SU-DHL-6 (cell line): ENCODE measurements at regions not wholly inside any gene's neighbourhood (a gene's known extent, or its start where the extent isn't known, plus 50 kb on each side); places are given as distances from the start of the nearest gene placed in this dataset.

Experiments used
- H2AFZ ChIP-seq: fragments of 200-600 bp; sonication (generic); 2 replicates; pipeline ENCODE4 v1.6.1; 2014; ENCODE audit warnings: low read depth, mild to moderate bottlenecking, moderate library complexity, mixed read lengths, antibody characterized with exemption, low read length; ENCODE audit not compliant: severe bottlenecking
- H3F3A ChIP-seq: fragments of 200-600 bp; shearing (Covaris generic); 2 replicates; pipeline ENCODE4 v1.6.0; 2016; ENCODE audit warnings: antibody characterized with exemption, mild to moderate bottlenecking; ENCODE audit not compliant: insufficient read depth
- H3K27ac ChIP-seq: fragments of 200-600 bp; sonication (generic); 2 replicates; pipeline ENCODE4 v1.5.1; 2016; ENCODE audit warnings: low read depth, mild to moderate bottlenecking, low read length, moderate library complexity, mixed read lengths
- H3K27me3 ChIP-seq: fragments of 200-600 bp; sonication (generic), shearing (Covaris generic); 2 replicates; pipeline ENCODE4 v1.6.0; 2014; ENCODE audit warnings: mild to moderate bottlenecking, low read length
- H3K36me3 ChIP-seq: fragments of 200-600 bp; sonication (generic); 2 replicates; pipeline ENCODE4 v1.6.1; 2014; ENCODE audit warnings: mild to moderate bottlenecking, low read length, mixed read lengths
- H3K4me2 ChIP-seq: fragments of 300-600, 200-600 bp; shearing (Covaris generic), sonication (generic); 2 replicates; pipeline ENCODE4 v1.6.0; 2014; ENCODE audit warnings: low read length, low read depth, mild to moderate bottlenecking; ENCODE audit not compliant: poor library complexity, severe bottlenecking
- H3K4me3 ChIP-seq: fragments of 200-600 bp; sonication (generic); 2 replicates; pipeline ENCODE4 v1.5.1; 2014; ENCODE audit warnings: antibody characterized with exemption, low read length, mild to moderate bottlenecking, mixed read lengths; ENCODE audit not compliant: insufficient read depth, poor library complexity, severe bottlenecking
- H3K79me2 ChIP-seq: fragments of 200-600 bp; sonication (generic); 2 replicates; pipeline ENCODE4 v1.6.1; 2014; ENCODE audit warnings: mild to moderate bottlenecking, low read length, moderate library complexity; ENCODE audit not compliant: insufficient read depth
- H3K9ac ChIP-seq: fragments of 200-600 bp; sonication (generic); 2 replicates; pipeline ENCODE4 v1.7.0; 2014; ENCODE audit warnings: mild to moderate bottlenecking, low read length
- H3K9me2 ChIP-seq: fragments of 200-600 bp; sonication (generic); replicated peaks from 2 replicates; pipeline ENCODE4 v1.6.1; 2014; ENCODE audit warnings: low read length; ENCODE audit not compliant: insufficient read depth
- H3K9me3 ChIP-seq: fragments of 200-600 bp; sonication (generic); 2 replicates; pipeline ENCODE4 v1.6.1; 2014; ENCODE audit warnings: low read length, mixed read lengths; ENCODE audit not compliant: insufficient read depth
- H4K20me1 ChIP-seq: fragments of 200-600 bp; sonication (generic); 2 replicates; pipeline ENCODE4 v1.6.1; 2014; ENCODE audit warnings: low read depth, mild to moderate bottlenecking, antibody characterized with exemption, low read length, moderate library complexity, mixed read lengths
- CTCF ChIP-seq: fragments of 200-600 bp; sonication (generic); IDR thresholded peaks from one replicate; pipeline ENCODE4 v1.5.1; 2017; ENCODE audit warnings: antibody characterized with exemption, mild to moderate bottlenecking, low read length, moderate library complexity; ENCODE audit not compliant: insufficient read depth, poor library complexity, severe bottlenecking
- EZH2phosphoT487 ChIP-seq: fragments of 200-600 bp; sonication (generic), shearing (Covaris generic); conservative IDR thresholded peaks from 2 replicates; pipeline ENCODE4 v1.6.1; 2018; ENCODE audit warnings: mild to moderate bottlenecking, antibody characterized with exemption, low read length, moderate library complexity, mixed read lengths

GRCh38 chr1:212179394-212180076 is 105.7 kb upstream of the PPP2R5A start:
- no peaks in the 10 kb centered on the region for H3K79me2 ChIP-seq
- H3K27me3 ChIP-seq = no peaks in the 10 kb centered on the region
- H4K20me1 ChIP-seq = no peaks in the 10 kb centered on the region
- H3K36me3 ChIP-seq = no peaks in the 10 kb centered on the region
- H3K4me3 ChIP-seq = no peak overlapping the region
- no peaks in the 10 kb centered on the region for H3K9me2 ChIP-seq
- no peak overlapping the region for H2AFZ ChIP-seq
- no peak for TF ChIP-seq EZH2phosphoT487
- TF ChIP-seq CTCF = no peak
- H3K9ac ChIP-seq = no peak overlapping the region
- H3K27ac ChIP-seq = no peak overlapping the region
- H3K9me3 ChIP-seq = no peaks in the 10 kb centered on the region
- H3F3A ChIP-seq = no peaks in the 10 kb centered on the region
- no peak overlapping the region for H3K4me2 ChIP-seq

GRCh38 chr1:212181015-212181882 is 104.0 kb upstream of the PPP2R5A start:
- H3K27me3 ChIP-seq = no peaks in the 10 kb centered on the region
- no peaks in the 10 kb centered on the region for H3K9me3 ChIP-seq
- H4K20me1 ChIP-seq = no peaks in the 10 kb centered on the region
- no peaks in the 10 kb centered on the region for H3K79me2 ChIP-seq
- TF ChIP-seq CTCF (no peak), EZH2phosphoT487 (no peak)
- H3K4me3 ChIP-seq = no peak overlapping the region
- H3K27ac ChIP-seq = no peak overlapping the region
- no peak overlapping the region for H3K4me2 ChIP-seq
- H3K9me2 ChIP-seq = no peaks in the 10 kb centered on the region
- H2AFZ ChIP-seq = no peak overlapping the region
- H3F3A ChIP-seq = no peaks in the 10 kb centered on the region
- no peaks in the 10 kb centered on the region for H3K36me3 ChIP-seq
- H3K9ac ChIP-seq = no peak overlapping the region

GRCh38 chr1:212182171-212182570 is 103.0 kb upstream of the PPP2R5A start:
- H3K27me3 ChIP-seq = no peaks in the 10 kb centered on the region
- H3K9ac ChIP-seq = no peak overlapping the region
- no peaks in the 10 kb centered on the region for H3K9me3 ChIP-seq
- H3K36me3 ChIP-seq = no peaks in the 10 kb centered on the region
- no peak overlapping the region for H3K4me2 ChIP-seq
- H3K27ac ChIP-seq = no peak overlapping the region
- TF ChIP-seq EZH2phosphoT487 (no peak), CTCF (no peak)
- H4K20me1 ChIP-seq = no peaks in the 10 kb centered on the region
- H3K9me2 ChIP-seq = no peaks in the 10 kb centered on the region
- H3K79me2 ChIP-seq = no peaks in the 10 kb centered on the region
- no peak overlapping the region for H2AFZ ChIP-seq
- H3K4me3 ChIP-seq = no peak overlapping the region
- H3F3A ChIP-seq = no peaks in the 10 kb centered on the region
